SK-N-SH (cell line): ENCODE measurements at regions not wholly inside any gene's neighbourhood (a gene's known extent, or its start where the extent isn't known, plus 50 kb on each side); places are given as distances from the start of the nearest gene placed in this dataset.

Source experiments
- CTCF ChIA-PET: fragments of 300-600, 350-600 bp; formaldehyde crosslinking; extraction: SDS; loops from one replicate; lab custom pipeline; 2021; lab: Yijun Ruan, JAX
- POLR2A ChIA-PET: fragments of 350-600 bp; sonication (Branson Sonifier 250); formaldehyde crosslinking; extraction: SDS; loops from one replicate; lab custom pipeline; 2020; ENCODE audit warnings: antibody characterized with exemption, inconsistent platforms; lab: Yijun Ruan, JAX
- DNase-seq: peaks from one replicate; pipeline ENCODE4 v3.0.0; 2012
- H2AFZ ChIP-seq: fragments of 200-600 bp; sonication (generic); 2 replicates; pipeline ENCODE4 v1.8.1; 2016; ENCODE audit warnings: antibody characterized with exemption, mild to moderate bottlenecking, low read depth
- H3F3A ChIP-seq: fragments of 200-600 bp; sonication (generic); replicated peaks from 2 replicates; pipeline ENCODE3; 2016; ENCODE audit warnings: antibody characterized with exemption, mild to moderate bottlenecking; ENCODE audit not compliant: insufficient read depth
- H3K27ac ChIP-seq, 2 experiments: fragments of 200-500 bp in 1 of 2; fragments of 200-600 bp in 1 of 2; sonication (Bioruptor generic) in 1 of 2; sonication (generic), shearing (Covaris generic) in 1 of 2; 2 replicates each; pipeline versions ENCODE4 v1.5.1 to v1.6.1; 2014 to 2016; ENCODE audit warnings: low read depth in 2 of 2, inconsistent platforms in 1 of 2, low read length in 1 of 2, mild to moderate bottlenecking in 1 of 2, mixed read lengths in 1 of 2
- H3K27me3 ChIP-seq: fragments of 200-600 bp; sonication (generic), shearing (Covaris generic); 2 replicates; pipeline ENCODE4 v1.6.1; 2016; ENCODE audit warnings: mixed run types; ENCODE audit not compliant: insufficient read depth
- H3K36me3 ChIP-seq, 2 experiments: fragments of 200-500 bp in 1 of 2; fragments of 200-600 bp in 1 of 2; sonication (Bioruptor generic) in 1 of 2; sonication (generic) in 1 of 2; replicated peaks in 1 of 2; 2 replicates each; pipeline versions ENCODE3 to v1.5.1; 2014 to 2016; ENCODE audit warnings: low read length in 1 of 2, mild to moderate bottlenecking in 1 of 2; ENCODE audit not compliant: insufficient read depth in 2 of 2, control insufficient read depth in 1 of 2
- H3K4me1 ChIP-seq, 2 experiments: fragments of 200-500 bp in 1 of 2; fragments of 200-600 bp in 1 of 2; sonication (Bioruptor generic) in 1 of 2; sonication (generic), shearing (Covaris generic) in 1 of 2; 2 replicates each; pipeline versions ENCODE4 v1.5.1 to v1.6.1; 2014 to 2016; ENCODE audit warnings: low read depth in 1 of 2, low read length in 1 of 2, mixed run types in 1 of 2; ENCODE audit not compliant: insufficient read depth in 2 of 2, control insufficient read depth in 1 of 2
- H3K4me2 ChIP-seq: fragments of 200-600 bp; sonication (generic), shearing (Covaris generic); 2 replicates; pipeline ENCODE4 v1.6.1; 2017; ENCODE audit warnings: mixed run types
- H3K4me3 ChIP-seq, 2 experiments: fragments of 200-500 bp in 1 of 2; fragments of 200-600 bp in 1 of 2; sonication (Bioruptor generic) in 1 of 2; sonication (generic), shearing (Covaris generic) in 1 of 2; 2 replicates each; pipeline versions ENCODE4 v1.5.1 to v1.8.1; 2014 to 2016; ENCODE audit warnings: low read depth in 2 of 2, inconsistent platforms in 1 of 2, low read length in 1 of 2, mild to moderate bottlenecking in 1 of 2, mixed read lengths in 1 of 2, moderate library complexity in 1 of 2
- H3K79me2 ChIP-seq: fragments of 200-600 bp; sonication (generic); 2 replicates; pipeline ENCODE4 v1.8.1; 2017; ENCODE audit warnings: mild to moderate bottlenecking; ENCODE audit not compliant: insufficient read depth
- H3K9ac ChIP-seq: fragments of 200-600 bp; sonication (generic); 2 replicates; pipeline ENCODE4 v1.6.1; 2017; ENCODE audit warnings: mixed run types
- H3K9me2 ChIP-seq: fragments of 200-600 bp; sonication (generic); 2 replicates; pipeline ENCODE4 v1.6.1; 2017; ENCODE audit warnings: mixed run types
- H3K9me3 ChIP-seq: fragments of 200-600 bp; sonication (generic); 2 replicates; pipeline ENCODE4 v1.6.1; 2017; ENCODE audit warnings: mixed run types, mild to moderate bottlenecking, moderate library complexity
- H4K20me1 ChIP-seq: fragments of 200-600 bp; sonication (generic); 2 replicates; pipeline ENCODE4 v1.6.1; 2017; ENCODE audit warnings: mild to moderate bottlenecking, mixed run types; ENCODE audit not compliant: insufficient read depth
- CHD2 ChIP-seq: fragments of 150-350 bp; IDR thresholded peaks from 2 replicates; pipeline ENCODE4 v1.6.1; 2018; ENCODE audit warnings: low read length; ENCODE audit not compliant: partially characterized antibody
- EZH2phosphoT487 ChIP-seq: fragments of 200-600 bp; sonication (generic); IDR thresholded peaks from 2 replicates; pipeline ENCODE4 v1.6.1; 2017; ENCODE audit warnings: low read depth, mixed run types, mild to moderate bottlenecking, antibody characterized with exemption, moderate library complexity, borderline replicate concordance
- FOSL2 ChIP-seq: IDR thresholded peaks from 2 replicates; pipeline ENCODE4 v1.4.0; 2012; ENCODE audit warnings: low read depth, mild to moderate bottlenecking, moderate library complexity, borderline replicate concordance
- GABPA ChIP-seq: IDR thresholded peaks from 2 replicates; pipeline ENCODE4 v1.4.0; 2012; ENCODE audit warnings: low read depth, mild to moderate bottlenecking
- GATA2 ChIP-seq: sonication (generic); formaldehyde crosslinking; IDR thresholded peaks from 2 replicates; pipeline ENCODE4 v1.5.0; 2020; ENCODE audit warnings: mild to moderate bottlenecking, missing genetic modification reagents
- IRF3 ChIP-seq: fragments of 150-350 bp; IDR thresholded peaks from 2 replicates; pipeline ENCODE4 v1.6.1; 2016; ENCODE audit warnings: mild to moderate bottlenecking, low read depth, low read length
- JUND ChIP-seq: IDR thresholded peaks from 2 replicates; pipeline ENCODE4 v1.4.0; 2012
- MAX ChIP-seq: IDR thresholded peaks from 2 replicates; pipeline ENCODE4 v1.4.0; 2012; ENCODE audit warnings: low read depth
- MXI1 ChIP-seq: IDR thresholded peaks from 2 replicates; pipeline ENCODE4 v1.6.1; 2012; ENCODE audit warnings: mild to moderate bottlenecking, low read depth, low read length, improper control_type of control experiment
- RCOR1 ChIP-seq: fragments of 150-350 bp; IDR thresholded peaks from 2 replicates; pipeline ENCODE4 v1.6.1; 2017; ENCODE audit warnings: antibody characterized with exemption, low read length
- RFX5 ChIP-seq: IDR thresholded peaks from 2 replicates; pipeline ENCODE4 v1.6.1; 2012; ENCODE audit warnings: mild to moderate bottlenecking, improper control_type of control experiment, low read length
- RXRA ChIP-seq: IDR thresholded peaks from 2 replicates; pipeline ENCODE4 v1.4.0; 2012; ENCODE audit warnings: low read depth, mild to moderate bottlenecking, borderline replicate concordance
- USF2 ChIP-seq: fragments of 150-350 bp; IDR thresholded peaks from 2 replicates; pipeline ENCODE4 v1.6.1; 2017; ENCODE audit warnings: antibody characterized with exemption, low read length, low read depth, borderline replicate concordance
- WGBS: methylation state at CpG from one replicate; pipeline ENCODE4 v1.1.6; 2017; ENCODE audit warnings: low lambda C conversion rate; 5-methylcytosine and 5-hydroxymethylcytosine counted together

- CTCF ChIA-PET: interaction anchor here (0.7 kb wide), 1 partner anchor 10 kb away, joined by 3 read pairs; no protein-coding TSS in a partner anchor
- Histone ChIP-seq H3K9ac (no peak overlapping the region), H3K4me2 (no peak overlapping the region), H3K4me1 (no peaks in the 10 kb centered on the region), H4K20me1 (no peaks in the 10 kb centered on the region), H3K27ac (no peak overlapping the region), H3K4me3 (no peak overlapping the region), H3K36me3 (no peaks in the 10 kb centered on the region), H3K9me3 (no peaks in the 10 kb centered on the region), H2AFZ (no peak overlapping the region), H3K9me2 (no peaks in the 10 kb centered on the region), H3F3A (no peaks in the 10 kb centered on the region), H3K79me2 (no peaks in the 10 kb centered on the region), H3K27me3 (no peaks in the 10 kb centered on the region)
- 41% methylated on average over 1 of the region's 1 CpG for WGBS
- POLR2A ChIA-PET: no interaction called here
- no peak for TF ChIP-seq RXRA
- TF ChIP-seq JUND: no peak
- TF ChIP-seq MAX: no peak
- TF ChIP-seq RCOR1: no peak
- TF ChIP-seq GABPA: no peak
- no peak for TF ChIP-seq CHD2
- TF ChIP-seq USF2: no peak
- no peak for TF ChIP-seq EZH2phosphoT487
- TF ChIP-seq RFX5: no peak
- no peak for TF ChIP-seq FOSL2
- TF ChIP-seq MXI1: no peak
- DNase-seq: no peak
These were observed 527.5 kb downstream of the TMTC2 start for GRCh38 chr12:83214185-83214584.

- Histone ChIP-seq H3K79me2 (no peaks in the 10 kb centered on the region), H3K9me3 (no peaks in the 10 kb centered on the region), H3K4me3 (no peak overlapping the region), H3K9ac (no peak overlapping the region), H3K9me2 (no peaks in the 10 kb centered on the region), H2AFZ (no peak overlapping the region), H3K4me2 (no peak overlapping the region), H3F3A (no peaks in the 10 kb centered on the region), H3K27ac (no peak overlapping the region), H3K27me3 (no peaks in the 10 kb centered on the region), H3K36me3 (no peaks in the 10 kb centered on the region), H4K20me1 (no peaks in the 10 kb centered on the region), H3K4me1 (no peaks in the 10 kb centered on the region)
- DNase-seq: no peak
- TF ChIP-seq IRF3: no peak
- TF ChIP-seq GATA2 (CRISPR knock-in tag): no peak
- ChIA-PET CTCF (interaction anchor here (0.9 kb wide), 1 partner anchor 22 kb away, joined by 3 read pairs; no protein-coding TSS in a partner anchor), POLR2A (no interaction called here)
- WGBS: 46% methylated on average over 2 of the region's 2 CpGs
These were observed 524.2 kb downstream of the TMTC2 start for GRCh38 chr12:83210933-83211332.
